Lower leg skin (tissue), 3 donors: ENCODE measurements at regions not wholly inside any gene's neighbourhood (a gene's known extent, or its start where the extent isn't known, plus 50 kb on each side); places are given as distances from the start of the nearest gene placed in this dataset.

Experiments used
- CTCF ChIP-seq, 3 donors: fragments of 450-650 bp; IDR thresholded peaks; one replicate each; pipeline ENCODE4 v1.5.1; 2016; ENCODE audit warnings: antibody characterized with exemption in 3 of 3, mild to moderate bottlenecking in 3 of 3, moderate library complexity in 2 of 3
- POLR2A ChIP-seq, 2 donors: fragments of 450-650 bp; IDR thresholded peaks; one replicate each; pipeline ENCODE4 v1.6.1; 2016 to 2017; ENCODE audit warnings: antibody characterized with exemption in 2 of 2, mild to moderate bottlenecking in 1 of 2, moderate library complexity in 1 of 2

GRCh38 chr10:108812296-108812695 lies 1111.0 kb downstream of the XPNPEP1 start:
- no peak for TF ChIP-seq CTCF (IDR thresholded peaks at IDR 0.05)
- no peak for TF ChIP-seq POLR2A (IDR thresholded peaks at IDR 0.05)
